GM12878 (cell line): ENCODE measurements at regions not wholly inside any gene's neighbourhood (a gene's known extent, or its start where the extent isn't known, plus 50 kb on each side); places are given as distances from the start of the nearest gene placed in this dataset.

Experiments
- ATAC-seq: fragments of 200-7000 bp; cut with Tn5 transposase; 3 replicates; pipeline ENCODE4 v1.9.1; 2020; ENCODE audit warnings: mild to moderate bottlenecking, moderate library complexity
- BruUV-seq: library from RNA; stranded (reverse); fragments of 400-500 nt; replicated peaks from 2 replicates; lab custom pipeline; 2021; lab: Mats Ljungman, UMichigan
- CTCF ChIA-PET: fragments of 300-600 bp; sonication (Branson Sonifier 250); formaldehyde crosslinking; extraction: SDS; loops from one replicate; lab custom pipeline; 2021; ENCODE audit warnings: inconsistent platforms; lab: Yijun Ruan, JAX
- POLR2A ChIA-PET: fragments of 350-600 bp; formaldehyde crosslinking; extraction: SDS; loops from one replicate; lab custom pipeline; 2021; ENCODE audit warnings: inconsistent platforms; lab: Charles Lee
- RAD21 ChIA-PET: fragments of 300-600 bp; sonication (Branson Sonifier 250); formaldehyde crosslinking; loops from one replicate; lab custom pipeline; 2023; ENCODE audit warnings: antibody characterized with exemption; ENCODE audit not compliant: unreplicated experiment; lab: Charles Lee
- SMC1A ChIA-PET: fragments of 300-600 bp; sonication (Branson Sonifier 250); formaldehyde crosslinking; loops from one replicate; lab custom pipeline; 2023; ENCODE audit not compliant: unreplicated experiment, uncharacterized antibody; lab: Charles Lee
- DNase-seq: peaks from one replicate; pipeline ENCODE4 v3.0.0-alpha.2; 2011; ENCODE audit warnings: low read depth, low spot score
- FAIRE-seq: peaks from 3 replicates; lab custom pipeline; 2011; peaks lifted over from hg19 to GRCh38; lab: Jason Lieb, UNC
- H2AFZ ChIP-seq: 2 replicates; pipeline ENCODE4 v1.6.0; 2011; ENCODE audit warnings: low read depth, low read length, control low read depth; ENCODE audit not compliant: control insufficient read depth
- H3K27ac ChIP-seq: 2 replicates; pipeline ENCODE4 v1.5.1; 2011; ENCODE audit warnings: control low read depth; ENCODE audit not compliant: control insufficient read depth, insufficient read depth
- H3K27me3 ChIP-seq, 2 experiments: replicated peaks in 1 of 2; 2 replicates each; pipeline versions ENCODE4 v1.6.0 to v1.6.1; 2011; ENCODE audit warnings: low read length in 1 of 2; ENCODE audit not compliant: control insufficient read depth in 2 of 2, insufficient read depth in 2 of 2
- H3K36me3 ChIP-seq, 2 experiments: 2 replicates each; pipeline ENCODE4 v1.5.1; 2011; ENCODE audit warnings: low read length in 1 of 2; ENCODE audit not compliant: control insufficient read depth in 2 of 2, insufficient read depth in 2 of 2
- H3K4me1 ChIP-seq: 2 replicates; pipeline ENCODE4 v1.6.1; 2011; ENCODE audit warnings: mild to moderate bottlenecking, low read length, moderate library complexity, mixed read lengths; ENCODE audit not compliant: control insufficient read depth, insufficient read depth
- H3K4me2 ChIP-seq: 2 replicates; pipeline ENCODE4 v1.6.0; 2011; ENCODE audit warnings: control low read depth; ENCODE audit not compliant: control insufficient read depth, insufficient read depth
- H3K4me3 ChIP-seq: fragments of 200-600 bp; sonication (generic); 2 replicates; pipeline ENCODE4 v1.5.1; 2016
- H3K79me2 ChIP-seq: 2 replicates; pipeline ENCODE4 v1.6.0; 2011; ENCODE audit warnings: low read length; ENCODE audit not compliant: control insufficient read depth, insufficient read depth
- H3K9ac ChIP-seq: 2 replicates; pipeline ENCODE4 v1.8.0; 2011; ENCODE audit warnings: low read length, control low read depth, mixed read lengths; ENCODE audit not compliant: control insufficient read depth, insufficient read depth
- H3K9me3 ChIP-seq: replicated peaks from 3 replicates; pipeline ENCODE4 v1.5.1; 2011; ENCODE audit warnings: mild to moderate bottlenecking, low read length; ENCODE audit not compliant: control insufficient read depth, insufficient read depth
- H4K20me1 ChIP-seq: 2 replicates; pipeline ENCODE4 v1.6.0; 2011; ENCODE audit not compliant: control insufficient read depth, insufficient read depth
- ATF2 ChIP-seq: IDR thresholded peaks from 2 replicates; pipeline ENCODE4 v1.6.1; 2012; ENCODE audit warnings: low read length, inconsistent platforms
- CHD1 ChIP-seq: IDR thresholded peaks from 2 replicates; pipeline ENCODE4 v1.6.1; 2012; ENCODE audit warnings: low read depth, low read length, improper control_type of control experiment
- CREB1 ChIP-seq: IDR thresholded peaks from 2 replicates; pipeline ENCODE4 v1.6.1; 2012; ENCODE audit warnings: low read depth, mild to moderate bottlenecking, inconsistent platforms
- E4F1 ChIP-seq: fragments of 450-650 bp; IDR thresholded peaks from 2 replicates; pipeline ENCODE4 v1.6.1; 2018; ENCODE audit warnings: borderline replicate concordance, mild to moderate bottlenecking; ENCODE audit not compliant: partially characterized antibody
- FOXK2 ChIP-seq: fragments of 450-650 bp; IDR thresholded peaks from 2 replicates; pipeline ENCODE4 v1.6.1; 2017; ENCODE audit warnings: mild to moderate bottlenecking, moderate library complexity
- IRF5 ChIP-seq: fragments of 450-650 bp; IDR thresholded peaks from 2 replicates; pipeline ENCODE4 v1.6.1; 2017; ENCODE audit warnings: borderline replicate concordance
- MTA2 ChIP-seq: fragments of 450-650 bp; IDR thresholded peaks from 2 replicates; pipeline ENCODE4 v1.6.1; 2016; ENCODE audit warnings: low read depth, mild to moderate bottlenecking, moderate library complexity
- MYC ChIP-seq: IDR thresholded peaks from 2 replicates; pipeline ENCODE4 v1.6.1; 2011; ENCODE audit warnings: mild to moderate bottlenecking, low read length, moderate library complexity, inconsistent platforms; ENCODE audit not compliant: insufficient read depth, insufficient replicate concordance, insufficient read length, severe bottlenecking
- NBN ChIP-seq: fragments of 450-650 bp; IDR thresholded peaks from 2 replicates; pipeline ENCODE4 v1.6.1; 2016
- NFXL1 ChIP-seq: fragments of 450-650 bp; IDR thresholded peaks from 2 replicates; pipeline ENCODE4 v1.6.1; 2017; ENCODE audit warnings: antibody characterized with exemption, mild to moderate bottlenecking, borderline replicate concordance
- NFYA ChIP-seq: IDR thresholded peaks from 2 replicates; pipeline ENCODE4 v1.6.1; 2011; ENCODE audit warnings: low read depth, mild to moderate bottlenecking, low read length, improper control_type of control experiment, borderline replicate concordance
- RCOR1 ChIP-seq: conservative IDR thresholded peaks from 2 replicates; pipeline ENCODE4 v1.6.1; 2012; ENCODE audit warnings: low read depth, low read length, improper control_type of control experiment
- RELA ChIP-seq: fragments of 450-650 bp; IDR thresholded peaks from 2 replicates; pipeline ENCODE4 v1.8.0; 2014; ENCODE audit warnings: borderline replicate concordance; ENCODE audit not compliant: partially characterized antibody
- SIN3A ChIP-seq: IDR thresholded peaks from 2 replicates; pipeline ENCODE4 v1.6.1; 2012; ENCODE audit warnings: low read depth, low read length, improper control_type of control experiment
- SMARCA5 ChIP-seq: fragments of 450-650 bp; IDR thresholded peaks from 2 replicates; pipeline ENCODE4 v1.6.1; 2017; ENCODE audit warnings: mild to moderate bottlenecking
- ZNF217 ChIP-seq: fragments of 450-650 bp; IDR thresholded peaks from 2 replicates; pipeline ENCODE4 v1.6.1; 2017; ENCODE audit warnings: antibody characterized with exemption, mild to moderate bottlenecking
- ZNF274 ChIP-seq: IDR thresholded peaks from one replicate; pipeline ENCODE4 v1.8.0; 2011; ENCODE audit not compliant: insufficient read length, insufficient read depth
- ZSCAN29 ChIP-seq: fragments of 450-650 bp; IDR thresholded peaks from 2 replicates; pipeline ENCODE4 v1.6.1; 2017; ENCODE audit warnings: mild to moderate bottlenecking, moderate library complexity
- ZZZ3 ChIP-seq: IDR thresholded peaks from 2 replicates; pipeline ENCODE4 v1.6.1; 2011; ENCODE audit warnings: low read depth; ENCODE audit not compliant: control insufficient read depth, insufficient read length
- WGBS: methylation state at CpG from one replicate; pipeline ENCODE4 v1.1.6; 2016; ENCODE audit warnings: low lambda C conversion rate; ENCODE audit not compliant: insufficient replicate concordance, insufficient coverage; ENCODE audit errors: missing lambda C conversion rate; 5-methylcytosine and 5-hydroxymethylcytosine counted together
- in situ Hi-C: fragments of 300-500 bp; cut with MboI; formaldehyde crosslinking; loops from 9 replicates; pipeline ENCODE4 v1.14.3; 2018; ENCODE audit warnings: mixed read lengths
- intact Hi-C: fragments of 100-400 bp; cut with micrococcal nuclease; formaldehyde crosslinking; loops from one replicate; pipeline ENCODE4 v1.14.2; 2022; ENCODE audit not compliant: unreplicated experiment
- TF ChIP-seq, protein P1 (sequence below): fragments of 450-650 bp; IDR thresholded peaks from 2 replicates; pipeline ENCODE4 v1.6.1; 2017; ENCODE audit warnings: mild to moderate bottlenecking, low read depth, inconsistent platforms; ENCODE audit not compliant: poor library complexity, severe bottlenecking

GRCh38 chr5:97281257-97281656, 98.2 kb upstream of the RIOK2 start:
- Histone ChIP-seq H3K36me3 (no peaks in the 10 kb centered on the region), H3K4me2 (no peak overlapping the region), H2AFZ (no peak overlapping the region), H3K79me2 (no peaks in the 10 kb centered on the region), H4K20me1 (no peaks in the 10 kb centered on the region), H3K9ac (no peak overlapping the region), H3K9me3 (no peaks in the 10 kb centered on the region), H3K27me3 (no peaks in the 10 kb centered on the region), H3K4me3 (no peak overlapping the region), H3K27ac (no peak overlapping the region), H3K4me1 (no peaks in the 10 kb centered on the region)
- FAIRE-seq = no peak
- ChIA-PET SMC1A (no interaction called here), RAD21 (no interaction called here), CTCF (no interaction called here), POLR2A (interaction anchor here (0.6 kb wide), 1 partner anchor 199 kb away, joined by 3 read pairs; no protein-coding TSS in a partner anchor)
- intact Hi-C loops (no loop called here), in situ Hi-C loops (no loop called here)
- TF ChIP-seq SMARCA5 (no peak), E4F1 (no peak), ZNF274 (no peak), CREB1 (no peak), MYC (no peak), RCOR1 (no peak), SIN3A (no peak), ZSCAN29 (no peak), ZZZ3 (no peak), FOXK2 (no peak), ATF2 (no peak), CHD1 (no peak), ZNF217 (no peak), NFYA (no peak), IRF5 (no peak), MTA2 (no peak), NFXL1 (no peak), RELA (no peak), NBN (no peak)
- TF ChIP-seq, protein P1, sequence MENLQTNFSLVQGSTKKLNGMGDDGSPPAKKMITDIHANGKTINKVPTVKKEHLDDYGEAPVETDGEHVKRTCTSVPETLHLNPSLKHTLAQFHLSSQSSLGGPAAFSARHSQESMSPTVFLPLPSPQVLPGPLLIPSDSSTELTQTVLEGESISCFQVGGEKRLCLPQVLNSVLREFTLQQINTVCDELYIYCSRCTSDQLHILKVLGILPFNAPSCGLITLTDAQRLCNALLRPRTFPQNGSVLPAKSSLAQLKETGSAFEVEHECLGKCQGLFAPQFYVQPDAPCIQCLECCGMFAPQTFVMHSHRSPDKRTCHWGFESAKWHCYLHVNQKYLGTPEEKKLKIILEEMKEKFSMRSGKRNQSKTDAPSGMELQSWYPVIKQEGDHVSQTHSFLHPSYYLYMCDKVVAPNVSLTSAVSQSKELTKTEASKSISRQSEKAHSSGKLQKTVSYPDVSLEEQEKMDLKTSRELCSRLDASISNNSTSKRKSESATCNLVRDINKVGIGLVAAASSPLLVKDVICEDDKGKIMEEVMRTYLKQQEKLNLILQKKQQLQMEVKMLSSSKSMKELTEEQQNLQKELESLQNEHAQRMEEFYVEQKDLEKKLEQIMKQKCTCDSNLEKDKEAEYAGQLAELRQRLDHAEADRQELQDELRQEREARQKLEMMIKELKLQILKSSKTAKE = no peak
- no peak for ATAC-seq
- DNase-seq = no peak
- 56% methylated on average over 7 of the region's 7 CpGs for WGBS
- no TSS peak for BruUV-seq
